T-cell (primary cell): ENCODE measurements at regions not wholly inside any gene's neighbourhood (a gene's known extent, or its start where the extent isn't known, plus 50 kb on each side); places are given as distances from the start of the nearest gene placed in this dataset.

Source experiments
- ATAC-seq, 4 experiments: fragments of 200-7000 bp in 3 of 4; fragments of 150-1000 bp in 1 of 4; cut with Tn5 transposase; replicated peaks in 1 of 4; 1 replicate in 3 of 4; 2 replicates in 1 of 4; pipeline ENCODE4 v1.10.0; 2021; ENCODE audit warnings: moderate library complexity in 3 of 4, mild to moderate bottlenecking in 2 of 4, moderate number of reproducible peaks in 1 of 4
- CTCF ChIA-PET, 2 donors: fragments of 300-600 bp; sonication (Branson Sonifier 250); formaldehyde crosslinking; loops; one replicate each; lab custom pipeline; 2022; ENCODE audit warnings: antibody characterized with exemption in 2 of 2; lab: Charles Lee
- POLR2A ChIA-PET, 2 donors: fragments of 300-600 bp; sonication (Branson Sonifier 250); formaldehyde crosslinking; loops; one replicate each; lab custom pipeline; 2022; ENCODE audit warnings: antibody characterized with exemption in 2 of 2; lab: Charles Lee
- DNase-seq, 35 experiments: peaks; one replicate each; pipeline versions ENCODE4 v3.0.0 to v3.0.0-alpha.2; 2013 to 2023
- H3K27ac ChIP-seq: one replicate; pipeline ENCODE4 v1.5.1; 2013; ENCODE audit warnings: low read length
- H3K27me3 ChIP-seq, 2 experiments: replicated peaks in 1 of 2; 1 replicate in 1 of 2; 2 replicates in 1 of 2; pipeline versions ENCODE4 v1.6.1 to v1.7.0; 2013; ENCODE audit warnings: low read length in 1 of 2, mixed read lengths in 1 of 2; ENCODE audit not compliant: control insufficient read depth in 2 of 2, insufficient read depth in 2 of 2; ENCODE audit errors: extremely low read depth in 1 of 2
- H3K36me3 ChIP-seq, 2 donors: 1 replicate in 1 of 2; 2 replicates in 1 of 2; pipeline versions ENCODE4 v1.6.1 to v1.7.0; 2013; ENCODE audit warnings: low read length in 1 of 2; ENCODE audit not compliant: control insufficient read depth in 2 of 2, insufficient read depth in 1 of 2; ENCODE audit errors: extremely low read depth in 1 of 2
- H3K4me1 ChIP-seq, 2 experiments: 1 replicate in 1 of 2; 2 replicates in 1 of 2; pipeline versions ENCODE4 v1.6.1 to v1.7.0; 2013; ENCODE audit warnings: low read length in 2 of 2, mixed read lengths in 1 of 2; ENCODE audit not compliant: insufficient read depth in 2 of 2, control insufficient read depth in 1 of 2; ENCODE audit errors: extremely low read depth in 1 of 2
- H3K4me3 ChIP-seq, 2 donors: 1 replicate in 1 of 2; 2 replicates in 1 of 2; pipeline versions ENCODE4 v1.5.1 to v1.7.0; 2013; ENCODE audit warnings: mild to moderate bottlenecking in 2 of 2, low read length in 1 of 2, moderate library complexity in 1 of 2; ENCODE audit not compliant: control insufficient read depth in 1 of 2; ENCODE audit errors: extremely low read depth in 1 of 2
- H3K9me3 ChIP-seq: 2 replicates; pipeline ENCODE4 v1.7.0; 2013
- H3K27ac Mint-ChIP-seq, 2 donors: one replicate each; pipeline ENCODE4 v1.8.0; 2020 to 2021; ENCODE audit warnings: mild to moderate bottlenecking in 2 of 2, mixed read lengths in 2 of 2
- H3K27me3 Mint-ChIP-seq, 2 donors: one replicate each; pipeline ENCODE4 v1.8.0; 2021 to 2022; ENCODE audit warnings: mixed read lengths in 2 of 2
- H3K36me3 Mint-ChIP-seq: one replicate; pipeline ENCODE4 v1.8.0; 2021; ENCODE audit warnings: mixed read lengths
- H3K4me1 Mint-ChIP-seq, 3 donors: one replicate each; pipeline ENCODE4 v1.8.0; 2020 to 2022; ENCODE audit warnings: mixed read lengths in 3 of 3, mild to moderate bottlenecking in 1 of 3
- H3K4me3 Mint-ChIP-seq, 3 donors: one replicate each; pipeline ENCODE4 v1.8.0; 2020 to 2022; ENCODE audit warnings: mild to moderate bottlenecking in 3 of 3, mixed read lengths in 3 of 3, moderate library complexity in 3 of 3
- H3K9me3 Mint-ChIP-seq, 3 donors: one replicate each; pipeline ENCODE4 v1.8.0; 2020 to 2022; ENCODE audit warnings: mixed read lengths in 3 of 3
- WGBS: methylation state at CpG from one replicate; pipeline ENCODE4 v1.1.5; 2013; ENCODE audit warnings: missing lambda C conversion rate; ENCODE audit not compliant: insufficient coverage; 5-methylcytosine and 5-hydroxymethylcytosine counted together

DNA sequence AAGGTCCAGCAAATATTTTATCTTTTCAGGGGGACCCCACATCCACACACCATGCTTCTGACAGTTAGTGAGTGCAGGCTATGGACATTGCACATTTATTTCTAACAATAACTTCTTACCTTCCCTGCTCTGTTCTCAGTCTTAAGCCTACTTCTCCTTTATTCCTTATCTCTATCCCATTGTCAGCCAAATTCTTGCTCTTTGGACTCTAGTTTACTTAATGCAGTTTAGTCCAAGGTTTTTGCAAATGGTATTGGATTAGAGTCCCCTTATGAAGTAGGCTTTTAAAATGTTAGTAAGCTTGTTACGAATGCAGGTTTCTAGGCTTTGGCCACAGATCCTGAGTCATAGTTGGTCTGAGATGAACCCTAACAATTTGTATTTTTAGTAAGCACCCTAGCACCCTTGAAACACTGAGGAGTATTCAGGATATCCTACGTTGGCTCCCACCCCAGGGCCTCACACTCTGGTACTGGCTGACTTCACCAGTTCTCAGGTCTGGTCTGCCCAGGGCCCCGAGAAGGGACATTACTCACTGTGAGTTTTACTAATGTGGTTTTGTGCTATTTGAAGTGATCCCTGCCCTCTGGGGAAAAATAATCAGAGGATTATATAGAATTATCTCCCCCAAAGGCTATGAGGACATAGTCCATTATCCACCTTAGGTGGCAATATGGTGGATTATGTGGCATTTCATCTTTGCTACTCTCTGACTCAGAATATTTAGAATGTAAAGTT is 239.5 kb downstream of the TGFB2 start:
- Mint-ChIP-seq H3K4me1 (no peaks in the 10 kb centered on the region), H3K27me3 (peaks cover 2 to 10% of the 10 kb centered on the region in 2 donors), H3K36me3 (no peaks in the 10 kb centered on the region), H3K9me3 (peaks cover 6 to 20% (median 9%) of the 10 kb centered on the region in 3 donors), H3K4me3 (no peak overlapping the region), H3K27ac (no peak overlapping the region)
- Histone ChIP-seq H3K27ac (no peak overlapping the region), H3K9me3 (no peaks in the 10 kb centered on the region), H3K36me3 (no peaks in the 10 kb centered on the region), H3K27me3 (no peaks in the 10 kb centered on the region), H3K4me1 (no peaks in the 10 kb centered on the region), H3K4me3 (no peak overlapping the region)
- 100% methylated on average over 1 of the region's 3 CpGs for WGBS
- ATAC-seq, result no peak
- ChIA-PET POLR2A (no interaction called here), CTCF (no interaction called here)
- DNase-seq, result no peak

DNA sequence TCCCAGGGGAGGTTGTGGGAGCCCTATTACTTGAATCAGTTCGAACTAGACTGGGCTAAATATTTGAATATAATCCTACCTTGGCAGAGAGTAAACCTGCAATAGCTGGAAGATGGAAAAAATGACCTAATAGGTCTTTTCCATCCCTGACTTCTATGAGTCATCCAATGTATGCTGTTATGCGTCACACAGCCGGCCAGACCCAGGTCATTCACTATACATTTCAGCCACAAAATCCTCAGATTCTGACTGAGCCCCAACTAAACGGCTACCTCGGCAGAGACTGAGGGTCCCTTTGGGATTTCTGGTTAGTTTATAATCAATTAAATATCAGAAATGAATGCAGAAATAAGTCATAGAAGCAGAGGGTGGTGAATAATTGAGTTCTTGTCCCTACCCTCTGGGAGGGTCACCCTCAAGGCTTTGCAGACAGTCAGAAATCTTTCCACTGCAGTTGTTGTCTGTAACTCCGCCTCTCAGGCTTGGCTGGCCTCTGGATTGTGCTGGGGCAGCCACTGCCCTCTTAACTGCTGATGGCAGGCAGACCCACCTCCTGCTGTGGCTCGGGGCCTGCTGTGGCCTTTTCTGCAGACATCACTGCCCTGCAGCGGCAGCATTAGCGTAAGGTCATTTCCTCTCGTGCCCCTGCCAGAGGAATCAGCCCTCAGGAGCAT is 240.5 kb downstream of the TGFB2 start:
- POLR2A ChIA-PET, result no interaction called here
- no peak overlapping the region for H3K27ac ChIP-seq
- H3K27ac Mint-ChIP-seq, result no peak overlapping the region

DNA sequence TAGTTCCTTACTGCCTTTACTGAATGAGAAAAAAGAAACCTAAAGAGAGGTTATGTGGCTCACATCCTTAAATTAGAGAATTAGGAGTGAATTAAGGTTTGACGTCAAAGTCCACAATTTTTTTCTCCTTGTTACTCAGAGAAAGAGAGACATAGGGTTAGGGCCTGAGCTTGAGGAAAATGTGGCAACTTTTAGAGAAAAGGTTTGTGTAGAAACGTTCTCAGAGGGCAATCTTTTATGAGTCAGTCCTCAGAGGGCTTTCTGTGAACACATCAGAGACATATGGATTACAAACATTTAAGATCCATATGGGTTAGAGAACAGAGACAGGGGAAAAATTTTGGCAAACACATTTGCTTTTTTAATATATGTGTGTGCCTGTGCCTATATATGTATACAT is 242.8 kb downstream of the TGFB2 start:
- H3K27ac ChIP-seq, result no peak overlapping the region
- Mint-ChIP-seq H3K27me3 (peaks cover 2 to 6% of the 10 kb centered on the region in 2 donors), H3K27ac (no peak overlapping the region), H3K36me3 (no peaks in the 10 kb centered on the region), H3K4me3 (no peak overlapping the region), H3K4me1 (no peaks in the 10 kb centered on the region), H3K9me3 (peaks cover 2 to 20% (median 12%) of the 10 kb centered on the region in 3 donors)
- no peaks in the 10 kb centered on the region for H3K36me3 ChIP-seq
- POLR2A ChIA-PET, result no interaction called here
- H3K9me3 ChIP-seq, result no peaks in the 10 kb centered on the region
- no CpG with 5 or more reads among the region's 2 CpGs for WGBS
- DNase-seq (no peak), ATAC-seq (no peak)
- H3K4me1 ChIP-seq, result no peaks in the 10 kb centered on the region
- H3K4me3 ChIP-seq, result no peak overlapping the region
- no peaks in the 10 kb centered on the region for H3K27me3 ChIP-seq
- CTCF ChIA-PET, result no interaction called here

More for the DNA sequence above, 240.5 kb downstream of the TGFB2 start:
- Histone ChIP-seq H3K36me3 (no peaks in the 10 kb centered on the region), H3K27me3 (no peaks in the 10 kb centered on the region), H3K4me3 (no peak overlapping the region), H3K4me1 (no peaks in the 10 kb centered on the region), H3K9me3 (no peaks in the 10 kb centered on the region)
- Mint-ChIP-seq H3K36me3 (no peaks in the 10 kb centered on the region), H3K4me1 (no peaks in the 10 kb centered on the region), H3K27me3 (peaks cover 2 to 7% of the 10 kb centered on the region in 2 donors), H3K9me3 (peaks cover 6 to 20% (median 9%) of the 10 kb centered on the region in 3 donors), H3K4me3 (no peak overlapping the region)
- CTCF ChIA-PET, result no interaction called here
- DNase-seq, result no peak
- no peak for ATAC-seq
- 53% methylated on average over 5 of the region's 10 CpGs for WGBS

DNA sequence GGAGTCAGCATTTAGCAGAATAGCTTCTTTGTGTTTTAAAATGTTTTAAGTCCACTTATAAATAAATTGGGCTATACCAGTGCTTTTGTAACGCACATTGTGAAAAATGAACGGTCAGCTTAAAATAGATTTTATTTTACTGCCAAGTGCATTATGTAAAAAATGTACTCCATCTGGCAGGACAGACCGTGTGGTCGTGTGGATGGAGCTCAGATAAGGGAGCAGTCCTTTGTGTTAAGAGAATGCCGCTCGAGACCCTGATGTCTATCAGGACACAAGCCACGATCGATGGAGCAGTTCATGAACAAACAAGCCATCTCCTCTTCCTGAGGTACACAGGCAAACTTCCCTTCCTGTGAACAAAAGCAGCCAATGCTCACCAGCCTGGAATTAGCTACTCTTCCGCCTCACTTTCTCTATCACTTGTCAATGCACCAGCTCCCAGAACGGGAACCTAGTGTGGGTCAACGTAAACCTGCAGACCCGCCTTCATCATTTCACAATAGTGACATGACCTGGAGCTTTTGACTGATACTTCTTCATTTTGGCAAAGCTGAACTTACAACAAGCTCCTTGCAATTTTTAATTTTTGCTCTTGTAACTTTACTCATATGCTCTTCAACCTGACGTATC is 243.5 kb downstream of the TGFB2 start:
- H3K9me3 Mint-ChIP-seq, result peaks cover 0 to 17% (median 11%) of the 10 kb centered on the region in 3 donors
- ATAC-seq (no peak), DNase-seq (no peak)
- Histone ChIP-seq H3K4me3 (no peak overlapping the region), H3K27ac (no peak overlapping the region), H3K9me3 (no peaks in the 10 kb centered on the region), H3K27me3 (no peaks in the 10 kb centered on the region), H3K36me3 (no peaks in the 10 kb centered on the region), H3K4me1 (no peaks in the 10 kb centered on the region)
- 35% methylated on average over 11 of the region's 13 CpGs for WGBS
- H3K4me3 Mint-ChIP-seq, result no peak overlapping the region
- ChIA-PET CTCF (no interaction called here), POLR2A (no interaction called here)
- H3K27ac Mint-ChIP-seq, result no peak overlapping the region
- no peaks in the 10 kb centered on the region for H3K36me3 Mint-ChIP-seq
- no peaks in the 10 kb centered on the region for H3K4me1 Mint-ChIP-seq
- H3K27me3 Mint-ChIP-seq, result peaks cover 2 to 6% of the 10 kb centered on the region in 2 donors

DNA sequence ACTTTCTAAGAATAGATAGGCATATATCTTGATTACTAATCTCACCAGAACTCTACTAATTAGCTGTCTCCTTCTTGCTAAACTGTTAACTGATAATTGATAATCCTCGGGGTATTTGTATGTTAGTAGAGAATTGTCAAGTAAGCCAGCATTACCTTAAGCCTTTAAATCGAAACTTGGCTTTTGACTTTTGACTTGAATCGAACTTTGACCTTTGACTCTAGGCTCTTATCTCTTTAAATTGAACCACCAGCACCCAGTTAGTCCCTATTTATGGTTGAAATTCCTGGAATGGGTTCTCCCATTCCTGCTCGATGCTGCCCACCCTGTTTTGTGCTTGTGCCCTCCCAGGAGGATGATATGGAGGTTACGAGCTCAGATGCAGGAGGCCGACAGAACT is 244.4 kb downstream of the TGFB2 start:
- ChIA-PET POLR2A (no interaction called here), CTCF (no interaction called here)
- ATAC-seq (no peak), DNase-seq (no peak)
- no CpG with 5 or more reads among the region's 6 CpGs for WGBS
- H3K36me3 ChIP-seq, result no peaks in the 10 kb centered on the region
- peaks cover 0 to 14% (median 5%) of the 10 kb centered on the region in 3 donors for H3K9me3 Mint-ChIP-seq
- no peaks in the 10 kb centered on the region for H3K4me1 ChIP-seq
- H3K4me3 Mint-ChIP-seq, result no peak overlapping the region
- H3K27ac Mint-ChIP-seq, result no peak overlapping the region
- H3K9me3 ChIP-seq, result no peaks in the 10 kb centered on the region
- no peak overlapping the region for H3K4me3 ChIP-seq
- H3K27me3 Mint-ChIP-seq, result peaks cover 2 to 6% of the 10 kb centered on the region in 2 donors
- no peak overlapping the region for H3K27ac ChIP-seq
- no peaks in the 10 kb centered on the region for H3K4me1 Mint-ChIP-seq
- H3K36me3 Mint-ChIP-seq, result no peaks in the 10 kb centered on the region
- H3K27me3 ChIP-seq, result no peaks in the 10 kb centered on the region

DNA sequence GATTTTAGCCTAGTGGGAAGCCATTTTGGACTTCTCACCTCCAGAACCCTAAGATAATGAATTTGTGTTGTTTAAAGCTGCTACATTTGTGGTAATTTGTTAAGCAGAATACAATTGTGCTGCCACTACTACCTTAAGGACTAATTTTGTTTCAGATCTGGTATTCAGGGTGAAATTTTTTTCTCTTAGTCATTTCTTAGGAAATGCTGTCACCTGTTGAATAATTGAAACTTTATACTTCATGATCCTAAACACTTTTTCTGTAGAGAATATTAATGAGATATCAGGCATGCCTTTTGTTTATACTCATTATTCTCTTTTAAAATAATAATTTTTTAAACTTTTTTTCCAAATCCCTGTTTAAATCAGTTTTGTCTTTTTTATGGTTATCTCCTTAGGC is 246.8 kb downstream of the TGFB2 start:
- ChIA-PET POLR2A (no interaction called here), CTCF (no interaction called here)
- Histone ChIP-seq H3K4me1 (no peaks in the 10 kb centered on the region), H3K4me3 (no peak overlapping the region), H3K27ac (no peak overlapping the region), H3K27me3 (no peaks in the 10 kb centered on the region), H3K9me3 (no peaks in the 10 kb centered on the region), H3K36me3 (no peaks in the 10 kb centered on the region)
- Mint-ChIP-seq H3K4me3 (no peak overlapping the region), H3K36me3 (no peaks in the 10 kb centered on the region), H3K27me3 (peaks cover 0 to 6% of the 10 kb centered on the region in 2 donors), H3K4me1 (no peaks in the 10 kb centered on the region), H3K9me3 (peaks cover 0 to 14% (median 4%) of the 10 kb centered on the region in 3 donors), H3K27ac (no peak overlapping the region)
- DNase-seq (no peak), ATAC-seq (no peak)
